Fibroblast of mammary gland (primary cell): ENCODE measurements at regions not wholly inside any gene's neighbourhood (a gene's known extent, or its start where the extent isn't known, plus 50 kb on each side); places are given as distances from the start of the nearest gene placed in this dataset.
A peak's percentile ranks its signal among the peaks of the same experiment; 100 is the strongest.

Experiments
- DNase-seq: peaks from one replicate; pipeline ENCODE4 v3.0.0-alpha.2; 2010; ENCODE audit warnings: low read depth
- H3K4me3 ChIP-seq: 2 replicates; pipeline ENCODE4 v1.5.1; 2011; ENCODE audit warnings: low read depth, mild to moderate bottlenecking, low read length, moderate library complexity; ENCODE audit not compliant: control insufficient read depth
- CTCF ChIP-seq: conservative IDR thresholded peaks from 2 replicates; pipeline ENCODE4 v1.5.1; 2011; ENCODE audit warnings: low read depth, low read length, inconsistent platforms; ENCODE audit not compliant: control insufficient read depth, insufficient read depth

- H3K4me3 ChIP-seq = no peak overlapping the region
- DNase-seq = no peak
- TF ChIP-seq CTCF = no peak
These were observed 68.6 kb upstream of the SCEL start for GRCh38 chr13:77466753-77467422.

- TF ChIP-seq CTCF = no peak
- no peak for DNase-seq
- H3K4me3 ChIP-seq = no peak overlapping the region
These were observed 69.8 kb upstream of the SCEL start for GRCh38 chr13:77465603-77466195.

GRCh38 chr13:77460195-77460594, 75.3 kb upstream of the SCEL start:
- no peak for TF ChIP-seq CTCF
- H3K4me3 ChIP-seq = no peak overlapping the region
- DNase-seq = peak; percentile 32

- no peak for DNase-seq
- no peak overlapping the region for H3K4me3 ChIP-seq
- TF ChIP-seq CTCF = no peak
These were observed 75.9 kb upstream of the SCEL start for GRCh38 chr13:77459592-77459991.

- H3K4me3 ChIP-seq = no peak overlapping the region
- no peak for DNase-seq
- TF ChIP-seq CTCF = no peak
These were observed 76.8 kb upstream of the SCEL start for GRCh38 chr13:77458736-77459135.

GRCh38 chr13:77457966-77458365, 77.5 kb upstream of the SCEL start:
- no peak for DNase-seq
- no peak for TF ChIP-seq CTCF
- no peak overlapping the region for H3K4me3 ChIP-seq
